ENCODE measurements at regions not wholly inside any gene's neighbourhood (a gene's known extent, or its start where the extent isn't known, plus 50 kb on each side); places are given as distances from the start of the nearest gene placed in this dataset.

DNA sequence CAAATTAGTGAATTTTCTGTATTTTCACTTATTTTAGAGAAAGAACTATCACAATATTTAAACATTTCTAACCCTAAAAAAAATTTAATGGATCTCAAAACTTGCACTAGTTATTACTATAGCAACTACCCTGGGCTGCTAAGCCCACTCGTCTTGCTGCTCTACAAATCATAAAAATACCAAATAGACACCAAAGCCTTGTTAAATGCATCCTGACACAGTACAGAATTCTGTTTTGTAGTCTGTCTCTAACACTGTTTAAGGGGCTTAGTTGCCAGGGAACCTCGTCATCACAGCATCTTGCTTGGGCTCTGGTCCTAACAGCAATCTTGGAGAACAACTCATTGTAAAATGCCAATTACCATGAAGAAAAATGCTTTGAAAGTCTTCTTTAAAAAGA, 56.9 kb upstream of the MBOAT1 start:
- no peak for TF ChIP-seq RAD21 (IDR thresholded peaks at IDR 0.05; ENCODE audit: low read length)
- no peak for TF ChIP-seq EZH2phosphoT487 (IDR thresholded peaks at IDR 0.05; ENCODE audit: borderline replicate concordance, low read depth)
- no peak for TF ChIP-seq IRF3 (IDR thresholded peaks at IDR 0.05; ENCODE audit: low read depth, low read length)
- TF ChIP-seq, protein P1, sequence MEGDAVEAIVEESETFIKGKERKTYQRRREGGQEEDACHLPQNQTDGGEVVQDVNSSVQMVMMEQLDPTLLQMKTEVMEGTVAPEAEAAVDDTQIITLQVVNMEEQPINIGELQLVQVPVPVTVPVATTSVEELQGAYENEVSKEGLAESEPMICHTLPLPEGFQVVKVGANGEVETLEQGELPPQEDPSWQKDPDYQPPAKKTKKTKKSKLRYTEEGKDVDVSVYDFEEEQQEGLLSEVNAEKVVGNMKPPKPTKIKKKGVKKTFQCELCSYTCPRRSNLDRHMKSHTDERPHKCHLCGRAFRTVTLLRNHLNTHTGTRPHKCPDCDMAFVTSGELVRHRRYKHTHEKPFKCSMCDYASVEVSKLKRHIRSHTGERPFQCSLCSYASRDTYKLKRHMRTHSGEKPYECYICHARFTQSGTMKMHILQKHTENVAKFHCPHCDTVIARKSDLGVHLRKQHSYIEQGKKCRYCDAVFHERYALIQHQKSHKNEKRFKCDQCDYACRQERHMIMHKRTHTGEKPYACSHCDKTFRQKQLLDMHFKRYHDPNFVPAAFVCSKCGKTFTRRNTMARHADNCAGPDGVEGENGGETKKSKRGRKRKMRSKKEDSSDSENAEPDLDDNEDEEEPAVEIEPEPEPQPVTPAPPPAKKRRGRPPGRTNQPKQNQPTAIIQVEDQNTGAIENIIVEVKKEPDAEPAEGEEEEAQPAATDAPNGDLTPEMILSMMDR (IDR thresholded peaks at IDR 0.05): no peak

Data from SK-N-SH (cell line).